Kidney glomerular epithelial cell (primary cell): ENCODE measurements at regions not wholly inside any gene's neighbourhood (a gene's known extent, or its start where the extent isn't known, plus 50 kb on each side); places are given as distances from the start of the nearest gene placed in this dataset.

Source experiments
- DNase-seq: peaks from one replicate; lab custom pipeline; 2025; lab: John Stamatoyannopoulos, UW

- DNase-seq, result no peak
Observed at GRCh38 chr21:26653430-26653829, 80.3 kb upstream of the CYYR1 start.

GRCh38 chr21:26652854-26653253, 79.8 kb upstream of the CYYR1 start:
- DNase-seq, result peak; percentile 1

- DNase-seq, result no peak
Observed at GRCh38 chr21:26641062-26641461, 68.0 kb upstream of the CYYR1 start.

- DNase-seq, result no peak
Observed at GRCh38 chr21:26637201-26637745, 64.2 kb upstream of the CYYR1 start.

GRCh38 chr21:26635681-26636080, 62.6 kb upstream of the CYYR1 start:
- DNase-seq, result no peak

GRCh38 chr21:26632691-26633090, 59.6 kb upstream of the CYYR1 start:
- DNase-seq, result no peak

- DNase-seq, result no peak
Observed at GRCh38 chr21:26626187-26626586, 53.1 kb upstream of the CYYR1 start.

- no peak for DNase-seq
Observed at GRCh38 chr21:26624983-26625519, 52.0 kb upstream of the CYYR1 start.
